GM12878 (cell line): ENCODE measurements at regions not wholly inside any gene's neighbourhood (a gene's known extent, or its start where the extent isn't known, plus 50 kb on each side); places are given as distances from the start of the nearest gene placed in this dataset.

Source experiments
- ATAC-seq: fragments of 200-7000 bp; cut with Tn5 transposase; 3 replicates; pipeline ENCODE4 v1.9.1; 2020; ENCODE audit warnings: mild to moderate bottlenecking, moderate library complexity
- BruUV-seq: library from RNA; stranded (reverse); fragments of 400-500 nt; replicated peaks from 2 replicates; lab custom pipeline; 2021; lab: Mats Ljungman, UMichigan
- CTCF ChIA-PET: fragments of 300-600 bp; sonication (Branson Sonifier 250); formaldehyde crosslinking; extraction: SDS; loops from one replicate; lab custom pipeline; 2021; ENCODE audit warnings: inconsistent platforms; lab: Yijun Ruan, JAX
- POLR2A ChIA-PET: fragments of 350-600 bp; formaldehyde crosslinking; extraction: SDS; loops from one replicate; lab custom pipeline; 2021; ENCODE audit warnings: inconsistent platforms; lab: Charles Lee
- RAD21 ChIA-PET: fragments of 300-600 bp; sonication (Branson Sonifier 250); formaldehyde crosslinking; loops from one replicate; lab custom pipeline; 2023; ENCODE audit warnings: antibody characterized with exemption; ENCODE audit not compliant: unreplicated experiment; lab: Charles Lee
- SMC1A ChIA-PET: fragments of 300-600 bp; sonication (Branson Sonifier 250); formaldehyde crosslinking; loops from one replicate; lab custom pipeline; 2023; ENCODE audit not compliant: unreplicated experiment, uncharacterized antibody; lab: Charles Lee
- DNase-seq: peaks from one replicate; pipeline ENCODE4 v3.0.0-alpha.2; 2011; ENCODE audit warnings: low read depth, low spot score
- FAIRE-seq: peaks from 3 replicates; lab custom pipeline; 2011; peaks lifted over from hg19 to GRCh38; lab: Jason Lieb, UNC
- H2AFZ ChIP-seq: 2 replicates; pipeline ENCODE4 v1.6.0; 2011; ENCODE audit warnings: low read depth, low read length, control low read depth; ENCODE audit not compliant: control insufficient read depth
- H3K27ac ChIP-seq: 2 replicates; pipeline ENCODE4 v1.5.1; 2011; ENCODE audit warnings: control low read depth; ENCODE audit not compliant: control insufficient read depth, insufficient read depth
- H3K27me3 ChIP-seq, 2 experiments: replicated peaks in 1 of 2; 2 replicates each; pipeline versions ENCODE4 v1.6.0 to v1.6.1; 2011; ENCODE audit warnings: low read length in 1 of 2; ENCODE audit not compliant: control insufficient read depth in 2 of 2, insufficient read depth in 2 of 2
- H3K36me3 ChIP-seq, 2 experiments: 2 replicates each; pipeline ENCODE4 v1.5.1; 2011; ENCODE audit warnings: low read length in 1 of 2; ENCODE audit not compliant: control insufficient read depth in 2 of 2, insufficient read depth in 2 of 2
- H3K4me1 ChIP-seq: 2 replicates; pipeline ENCODE4 v1.6.1; 2011; ENCODE audit warnings: mild to moderate bottlenecking, low read length, moderate library complexity, mixed read lengths; ENCODE audit not compliant: control insufficient read depth, insufficient read depth
- H3K4me2 ChIP-seq: 2 replicates; pipeline ENCODE4 v1.6.0; 2011; ENCODE audit warnings: control low read depth; ENCODE audit not compliant: control insufficient read depth, insufficient read depth
- H3K4me3 ChIP-seq: fragments of 200-600 bp; sonication (generic); 2 replicates; pipeline ENCODE4 v1.5.1; 2016
- H3K79me2 ChIP-seq: 2 replicates; pipeline ENCODE4 v1.6.0; 2011; ENCODE audit warnings: low read length; ENCODE audit not compliant: control insufficient read depth, insufficient read depth
- H3K9ac ChIP-seq: 2 replicates; pipeline ENCODE4 v1.8.0; 2011; ENCODE audit warnings: low read length, control low read depth, mixed read lengths; ENCODE audit not compliant: control insufficient read depth, insufficient read depth
- H3K9me3 ChIP-seq: replicated peaks from 3 replicates; pipeline ENCODE4 v1.5.1; 2011; ENCODE audit warnings: mild to moderate bottlenecking, low read length; ENCODE audit not compliant: control insufficient read depth, insufficient read depth
- H4K20me1 ChIP-seq: 2 replicates; pipeline ENCODE4 v1.6.0; 2011; ENCODE audit not compliant: control insufficient read depth, insufficient read depth
- IRF5 ChIP-seq: fragments of 450-650 bp; IDR thresholded peaks from 2 replicates; pipeline ENCODE4 v1.6.1; 2017; ENCODE audit warnings: borderline replicate concordance
- MEF2A ChIP-seq: IDR thresholded peaks from 2 replicates; pipeline ENCODE4 v1.6.1; 2011; ENCODE audit warnings: low read depth, mild to moderate bottlenecking, low read length, moderate library complexity; ENCODE audit not compliant: insufficient read depth
- RUNX3 ChIP-seq: IDR thresholded peaks from 2 replicates; pipeline ENCODE4 v1.6.1; 2012; ENCODE audit warnings: low read length, inconsistent platforms
- SMAD1 ChIP-seq: fragments of 450-650 bp; IDR thresholded peaks from 2 replicates; pipeline ENCODE4 v1.6.1; 2018; ENCODE audit warnings: mild to moderate bottlenecking, low read depth; ENCODE audit not compliant: partially characterized antibody
- TBL1XR1 ChIP-seq: IDR thresholded peaks from 2 replicates; pipeline ENCODE4 v1.6.1; 2012; ENCODE audit warnings: low read depth, low read length, improper control_type of control experiment
- ZBTB40 ChIP-seq: fragments of 450-650 bp; IDR thresholded peaks from 2 replicates; pipeline ENCODE4 v1.6.1; 2016; ENCODE audit warnings: mild to moderate bottlenecking, moderate library complexity, borderline replicate concordance
- ZNF207 ChIP-seq: fragments of 450-650 bp; IDR thresholded peaks from 2 replicates; pipeline ENCODE4 v1.6.1; 2014; ENCODE audit warnings: antibody characterized with exemption, mild to moderate bottlenecking, borderline replicate concordance
- WGBS: methylation state at CpG from one replicate; pipeline ENCODE4 v1.1.6; 2016; ENCODE audit warnings: low lambda C conversion rate; ENCODE audit not compliant: insufficient replicate concordance, insufficient coverage; ENCODE audit errors: missing lambda C conversion rate; 5-methylcytosine and 5-hydroxymethylcytosine counted together
- in situ Hi-C: fragments of 300-500 bp; cut with MboI; formaldehyde crosslinking; loops from 9 replicates; pipeline ENCODE4 v1.14.3; 2018; ENCODE audit warnings: mixed read lengths
- intact Hi-C: fragments of 100-400 bp; cut with micrococcal nuclease; formaldehyde crosslinking; loops from one replicate; pipeline ENCODE4 v1.14.2; 2022; ENCODE audit not compliant: unreplicated experiment

- Histone ChIP-seq H3K9ac (no peak overlapping the region), H4K20me1 (no peaks in the 10 kb centered on the region), H3K9me3 (no peaks in the 10 kb centered on the region), H2AFZ (no peak overlapping the region), H3K4me1 (no peaks in the 10 kb centered on the region), H3K36me3 (no peaks in the 10 kb centered on the region), H3K79me2 (no peaks in the 10 kb centered on the region), H3K27ac (no peak overlapping the region), H3K4me2 (no peak overlapping the region), H3K4me3 (no peak overlapping the region), H3K27me3 (no peaks in the 10 kb centered on the region)
- in situ Hi-C loops (no loop called here), intact Hi-C loops (no loop called here)
- ChIA-PET POLR2A (no interaction called here), RAD21 (no interaction called here), SMC1A (no interaction called here), CTCF (no interaction called here)
- WGBS = 34% methylated on average over 4 of the region's 4 CpGs
- DNase-seq (no peak), FAIRE-seq (no peak), ATAC-seq (no peak)
- BruUV-seq = no TSS peak
- TF ChIP-seq MEF2A = no peak
- TF ChIP-seq SMAD1 = no peak
- TF ChIP-seq RUNX3 = no peak
- TF ChIP-seq TBL1XR1 = no peak
- no peak for TF ChIP-seq IRF5
- TF ChIP-seq ZNF207 = no peak
- no peak for TF ChIP-seq ZBTB40
Observed at GRCh38 chr15:29556380-29556779, 265.9 kb downstream of the TJP1 start.
